Fibroblast of skin of abdomen (primary cell): ENCODE measurements at regions not wholly inside any gene's neighbourhood (a gene's known extent, or its start where the extent isn't known, plus 50 kb on each side); places are given as distances from the start of the nearest gene placed in this dataset.

ENCODE experiments used
- DNase-seq: peaks from one replicate; pipeline ENCODE4 v3.0.0-alpha.2; 2013

- peak; percentile 41 for DNase-seq
Observed at GRCh38 chrX:8868906-8869305, 67.7 kb upstream of the FAM9A start.

- peak; percentile 85 for DNase-seq
Observed at GRCh38 chrX:8868070-8868773, 67.0 kb upstream of the FAM9A start.

GRCh38 chrX:8867406-8867805 lies 66.2 kb upstream of the FAM9A start:
- no peak for DNase-seq

- no peak for DNase-seq
Observed at GRCh38 chrX:8864161-8864560, 63.0 kb upstream of the FAM9A start.

GRCh38 chrX:8861908-8862307 lies 60.7 kb upstream of the FAM9A start:
- no peak for DNase-seq

GRCh38 chrX:8851231-8851886 lies 50.2 kb upstream of the FAM9A start:
- DNase-seq, result peak; percentile 9
